HCT116 (cell line): ENCODE measurements at regions not wholly inside any gene's neighbourhood (a gene's known extent, or its start where the extent isn't known, plus 50 kb on each side); places are given as distances from the start of the nearest gene placed in this dataset.

ENCODE experiments used
- ATAC-seq: fragments of 200-7000 bp; cut with Tn5 transposase; 2 replicates; pipeline ENCODE4 v1.9.1; 2020; ENCODE audit warnings: mild to moderate bottlenecking, moderate library complexity
- BruUV-seq: library from RNA; stranded (reverse); fragments of 400-500 nt; replicated peaks from 2 replicates; lab custom pipeline; 2021; lab: Mats Ljungman, UMichigan
- CTCF ChIA-PET: fragments of 300-600 bp; sonication (Branson Sonifier 250); formaldehyde crosslinking; loops from one replicate; lab custom pipeline; 2021; ENCODE audit warnings: antibody characterized with exemption; lab: Charles Lee
- POLR2A ChIA-PET: fragments of 300-600, 350-600 bp; sonication (Branson Sonifier 250); formaldehyde crosslinking; loops from one replicate; lab custom pipeline; 2021; ENCODE audit warnings: antibody characterized with exemption; lab: Charles Lee
- RAD21 ChIA-PET, 2 experiments: fragments of 300-600 bp; sonication (Branson Sonifier 250); formaldehyde crosslinking; loops; one replicate each; lab custom pipeline; 2023; ENCODE audit warnings: low total read pairs in 2 of 2; ENCODE audit not compliant: uncharacterized antibody in 2 of 2, unreplicated experiment in 2 of 2, low non-redundant PET in 1 of 2; lab: Charles Lee
- DNase-seq: peaks from one replicate; pipeline ENCODE4 v3.0.0-alpha.2; 2010; ENCODE audit warnings: low read depth, low spot score
- H2AFZ ChIP-seq: fragments of 200-600 bp; shearing (Covaris generic), sonication (generic); 2 replicates; pipeline ENCODE4 v1.6.1; 2017; ENCODE audit warnings: low read depth, mixed run types, mixed read lengths, antibody characterized with exemption, low read length; ENCODE audit not compliant: poor library complexity, severe bottlenecking
- H3K27ac ChIP-seq: 2 replicates; pipeline ENCODE4 v1.5.1; 2012; ENCODE audit warnings: low read depth, low read length
- H3K27me3 ChIP-seq: fragments of 200-600 bp; sonication (generic); 2 replicates; pipeline ENCODE4 v1.6.1; 2016; ENCODE audit warnings: mixed run types, low read length, mixed read lengths; ENCODE audit not compliant: insufficient read depth
- H3K36me3 ChIP-seq, 2 experiments: fragments of 200-500 bp in 1 of 2; fragments of 200-600 bp in 1 of 2; sonication (Bioruptor generic) in 1 of 2; sonication (generic) in 1 of 2; 2 replicates each; pipeline versions ENCODE4 v1.5.1 to v1.6.1; 2014 to 2016; ENCODE audit warnings: low read length in 2 of 2, inconsistent platforms in 1 of 2, mixed read lengths in 1 of 2, mixed run types in 1 of 2; ENCODE audit not compliant: insufficient read depth in 2 of 2, control insufficient read depth in 1 of 2
- H3K4me1 ChIP-seq, 2 experiments: fragments of 200-600 bp in 1 of 2; sonication (generic) in 1 of 2; 2 replicates each; pipeline versions ENCODE4 v1.5.1 to v1.6.1; 2012 to 2017; ENCODE audit warnings: low read length in 2 of 2, inconsistent platforms in 1 of 2, mild to moderate bottlenecking in 1 of 2, mixed read lengths in 1 of 2, mixed run types in 1 of 2, moderate library complexity in 1 of 2; ENCODE audit not compliant: insufficient read depth in 2 of 2, control insufficient read depth in 1 of 2
- H3K4me2 ChIP-seq: fragments of 200-600 bp; sonication (generic); 2 replicates; pipeline ENCODE4 v1.6.1; 2017; ENCODE audit warnings: mixed run types, low read length, mixed read lengths
- H3K4me3 ChIP-seq, 2 experiments: fragments of 200-600 bp in 1 of 2; sonication (generic) in 1 of 2; replicated peaks in 1 of 2; 2 replicates each; pipeline ENCODE4 v1.5.1; 2011 to 2016; ENCODE audit warnings: low read length in 2 of 2, control low read depth in 1 of 2, low read depth in 1 of 2, mild to moderate bottlenecking in 1 of 2, mixed read lengths in 1 of 2, mixed run types in 1 of 2
- H3K79me2 ChIP-seq: fragments of 200-600 bp; sonication (generic); 2 replicates; pipeline ENCODE4 v1.6.1; 2017; ENCODE audit warnings: mild to moderate bottlenecking, mixed run types, low read length, moderate library complexity, mixed read lengths; ENCODE audit not compliant: insufficient read depth
- H3K9ac ChIP-seq: fragments of 200-600 bp; sonication (generic); 2 replicates; pipeline ENCODE4 v1.6.1; 2016; ENCODE audit warnings: low read length, mixed read lengths
- H3K9me2 ChIP-seq: fragments of 200-600 bp; sonication (generic), shearing (Covaris generic); 2 replicates; pipeline ENCODE4 v1.6.1; 2017; ENCODE audit warnings: mixed run types, mild to moderate bottlenecking, moderate library complexity; ENCODE audit not compliant: insufficient read depth
- H3K9me3 ChIP-seq, 2 experiments: fragments of 200-500 bp in 1 of 2; fragments of 200-600 bp in 1 of 2; sonication (Bioruptor generic) in 1 of 2; sonication (generic) in 1 of 2; 2 replicates each; pipeline ENCODE4 v1.6.1; 2014 to 2017; ENCODE audit warnings: low read length in 2 of 2, mixed read lengths in 2 of 2, inconsistent platforms in 1 of 2, low read depth in 1 of 2, mild to moderate bottlenecking in 1 of 2, mixed run types in 1 of 2, moderate library complexity in 1 of 2; ENCODE audit not compliant: control insufficient read depth in 1 of 2, insufficient read depth in 1 of 2
- H4K20me1 ChIP-seq: fragments of 200-600 bp; sonication (generic), shearing (Covaris generic); 2 replicates; pipeline ENCODE4 v1.6.1; 2017; ENCODE audit warnings: mixed run types, mild to moderate bottlenecking, moderate library complexity; ENCODE audit not compliant: insufficient read depth
- ATF3 ChIP-seq: IDR thresholded peaks from 2 replicates; pipeline ENCODE4 v1.6.1; 2012
- CEBPB ChIP-seq: IDR thresholded peaks from 2 replicates; pipeline ENCODE4 v1.6.1; 2012; ENCODE audit warnings: low read depth
- EGR1 ChIP-seq: IDR thresholded peaks from 2 replicates; pipeline ENCODE4 v1.6.1; 2012; ENCODE audit warnings: low read depth
- ELF1 ChIP-seq: IDR thresholded peaks from 2 replicates; pipeline ENCODE4 v1.6.1; 2012; ENCODE audit warnings: low read depth, borderline replicate concordance
- EZH2 ChIP-seq: fragments of 200-600 bp; sonication (generic); IDR thresholded peaks from 2 replicates; pipeline ENCODE4 v1.6.1; 2017; ENCODE audit warnings: antibody characterized with exemption, mixed run types
- EZH2phosphoT487 ChIP-seq: fragments of 200-600 bp; IDR thresholded peaks from 2 replicates; pipeline ENCODE4 v1.6.1; 2018; ENCODE audit warnings: antibody characterized with exemption, borderline replicate concordance
- JUND ChIP-seq: IDR thresholded peaks from 2 replicates; pipeline ENCODE4 v1.6.1; 2012
- MAX ChIP-seq: IDR thresholded peaks from 2 replicates; pipeline ENCODE4 v1.6.1; 2012
- POLR2A ChIP-seq: IDR thresholded peaks from 2 replicates; pipeline ENCODE4 v1.7.0; 2011; ENCODE audit warnings: borderline replicate concordance; ENCODE audit not compliant: insufficient read depth, insufficient read length; ENCODE audit errors: extremely low read depth
- POLR2AphosphoS5 ChIP-seq: IDR thresholded peaks from 2 replicates; pipeline ENCODE4 v1.6.1; 2011; ENCODE audit warnings: mild to moderate bottlenecking, low read depth, low read length, moderate library complexity
- REST ChIP-seq: IDR thresholded peaks from 2 replicates; pipeline ENCODE4 v1.6.1; 2012; ENCODE audit warnings: low read depth
- SIN3A ChIP-seq: IDR thresholded peaks from 2 replicates; pipeline ENCODE4 v1.6.1; 2012; ENCODE audit warnings: low read depth
- SP1 ChIP-seq: IDR thresholded peaks from 2 replicates; pipeline ENCODE4 v1.6.1; 2012; ENCODE audit warnings: low read depth
- SRF ChIP-seq: IDR thresholded peaks from 2 replicates; pipeline ENCODE4 v1.6.1; 2012; ENCODE audit warnings: low read depth
- TCF7L2 ChIP-seq: IDR thresholded peaks from 2 replicates; pipeline ENCODE4 v1.7.0; 2011; ENCODE audit warnings: borderline replicate concordance, inconsistent platforms; ENCODE audit not compliant: insufficient read depth, insufficient read length; ENCODE audit errors: extremely low read depth
- YY1 ChIP-seq: IDR thresholded peaks from 2 replicates; pipeline ENCODE4 v1.6.1; 2011; ENCODE audit warnings: low read length, low read depth, moderate library complexity, mild to moderate bottlenecking; ENCODE audit not compliant: insufficient replicate concordance; ENCODE audit errors: extremely low read depth
- ZBTB33 ChIP-seq: IDR thresholded peaks from 2 replicates; pipeline ENCODE4 v1.6.1; 2011; ENCODE audit warnings: mild to moderate bottlenecking, low read length, moderate library complexity; ENCODE audit not compliant: insufficient replicate concordance; ENCODE audit errors: extremely low read depth
- ZFX ChIP-seq: fragments of 450-650 bp; IDR thresholded peaks from 2 replicates; pipeline ENCODE4 v1.6.1; 2017
- ZNF274 ChIP-seq: fragments of 200-500 bp; sonication (Bioruptor generic); IDR thresholded peaks from 2 replicates; pipeline ENCODE4 v1.6.1; 2014; ENCODE audit warnings: mild to moderate bottlenecking, low read depth, low read length, inconsistent platforms
- intact Hi-C: fragments of 100-400 bp; cut with micrococcal nuclease; formaldehyde crosslinking; loops from 2 replicates; pipeline ENCODE4 v1.10.0; 2022

GRCh38 chr3:18786650-18787323 is 361.5 kb upstream of the KCNH8 start:
- ChIA-PET CTCF (no interaction called here), RAD21 (no interaction called here), POLR2A (no interaction called here)
- Histone ChIP-seq H3K4me1 (no peaks in the 10 kb centered on the region), H3K9me2 (no peaks in the 10 kb centered on the region), H3K36me3 (no peaks in the 10 kb centered on the region), H3K4me2 (no peak overlapping the region), H3K9me3 (no peaks in the 10 kb centered on the region), H3K27me3 (no peaks in the 10 kb centered on the region), H3K79me2 (no peaks in the 10 kb centered on the region), H2AFZ (no peak overlapping the region), H3K27ac (no peak overlapping the region), H4K20me1 (no peaks in the 10 kb centered on the region), H3K4me3 (no peak overlapping the region), H3K9ac (no peak overlapping the region)
- no TSS peak for BruUV-seq
- ATAC-seq (no peak), DNase-seq (no peak)
- no peak for TF ChIP-seq SRF
- TF ChIP-seq EZH2phosphoT487 = no peak
- TF ChIP-seq MAX = no peak
- no peak for TF ChIP-seq ATF3
- TF ChIP-seq REST = no peak
- no peak for TF ChIP-seq CEBPB
- no peak for TF ChIP-seq TCF7L2
- TF ChIP-seq SP1 = no peak
- no peak for TF ChIP-seq POLR2A
- no peak for TF ChIP-seq EGR1
- TF ChIP-seq ZNF274 = no peak
- no peak for TF ChIP-seq SIN3A
- TF ChIP-seq JUND = no peak
- TF ChIP-seq EZH2 = no peak
- TF ChIP-seq ELF1 = no peak
- TF ChIP-seq ZFX = no peak
- no peak for TF ChIP-seq YY1
- no peak for TF ChIP-seq ZBTB33
- TF ChIP-seq POLR2AphosphoS5 = no peak
- intact Hi-C loops = no loop called here
